B cell (primary cell): ENCODE measurements at regions not wholly inside any gene's neighbourhood (a gene's known extent, or its start where the extent isn't known, plus 50 kb on each side); places are given as distances from the start of the nearest gene placed in this dataset.

Source experiments
- EZH2 ChIP-seq: IDR thresholded peaks from 2 replicates; pipeline ENCODE4 v1.6.1; 2012; ENCODE audit warnings: borderline replicate concordance, low read depth, mild to moderate bottlenecking, moderate library complexity, low read length; ENCODE audit not compliant: insufficient read depth, poor library complexity, severe bottlenecking
- TF ChIP-seq, protein P1 (sequence below): fragments of 200-600 bp; IDR thresholded peaks from one replicate; pipeline ENCODE4 v1.8.0; 2022; ENCODE audit warnings: antibody characterized with exemption, mild to moderate bottlenecking

DNA sequence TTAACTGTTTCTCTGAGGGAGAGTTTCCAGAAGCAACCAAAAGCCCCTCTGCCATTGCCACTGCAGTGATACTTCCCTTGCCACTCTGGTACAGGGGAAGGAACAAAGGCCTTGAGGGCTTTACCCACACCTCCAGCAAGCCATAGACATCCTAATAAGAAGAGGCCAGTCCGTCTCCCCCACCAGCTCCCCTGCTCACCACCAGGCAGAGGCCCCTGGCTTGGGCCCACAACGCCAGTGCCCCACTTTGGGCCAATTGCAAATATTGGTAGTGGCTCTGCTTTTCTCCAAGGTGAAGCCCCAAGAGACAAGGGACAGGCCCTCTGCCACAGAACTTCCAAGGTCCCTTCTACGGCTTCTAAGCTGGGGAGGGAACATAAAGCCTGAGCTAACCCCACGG is 833.0 kb downstream of the DACH1 start:
- TF ChIP-seq, protein P1, sequence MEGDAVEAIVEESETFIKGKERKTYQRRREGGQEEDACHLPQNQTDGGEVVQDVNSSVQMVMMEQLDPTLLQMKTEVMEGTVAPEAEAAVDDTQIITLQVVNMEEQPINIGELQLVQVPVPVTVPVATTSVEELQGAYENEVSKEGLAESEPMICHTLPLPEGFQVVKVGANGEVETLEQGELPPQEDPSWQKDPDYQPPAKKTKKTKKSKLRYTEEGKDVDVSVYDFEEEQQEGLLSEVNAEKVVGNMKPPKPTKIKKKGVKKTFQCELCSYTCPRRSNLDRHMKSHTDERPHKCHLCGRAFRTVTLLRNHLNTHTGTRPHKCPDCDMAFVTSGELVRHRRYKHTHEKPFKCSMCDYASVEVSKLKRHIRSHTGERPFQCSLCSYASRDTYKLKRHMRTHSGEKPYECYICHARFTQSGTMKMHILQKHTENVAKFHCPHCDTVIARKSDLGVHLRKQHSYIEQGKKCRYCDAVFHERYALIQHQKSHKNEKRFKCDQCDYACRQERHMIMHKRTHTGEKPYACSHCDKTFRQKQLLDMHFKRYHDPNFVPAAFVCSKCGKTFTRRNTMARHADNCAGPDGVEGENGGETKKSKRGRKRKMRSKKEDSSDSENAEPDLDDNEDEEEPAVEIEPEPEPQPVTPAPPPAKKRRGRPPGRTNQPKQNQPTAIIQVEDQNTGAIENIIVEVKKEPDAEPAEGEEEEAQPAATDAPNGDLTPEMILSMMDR = no peak
- TF ChIP-seq EZH2 = no peak
